Skeletal muscle tissue (tissue), 3 donors: ENCODE measurements at regions not wholly inside any gene's neighbourhood (a gene's known extent, or its start where the extent isn't known, plus 50 kb on each side); places are given as distances from the start of the nearest gene placed in this dataset.

Experiments
- H3K27ac ChIP-seq: one replicate; pipeline ENCODE4 v1.7.0; 2013; ENCODE audit warnings: mild to moderate bottlenecking, low read depth, low read length, inconsistent platforms
- H3K27me3 ChIP-seq, 3 donors: one replicate each; pipeline ENCODE4 v1.7.0; 2013; ENCODE audit warnings: low read length in 3 of 3; ENCODE audit not compliant: control insufficient read depth in 3 of 3, insufficient read depth in 3 of 3
- H3K36me3 ChIP-seq, 3 donors: one replicate each; pipeline ENCODE4 v1.7.0; 2013; ENCODE audit warnings: low read length in 3 of 3; ENCODE audit not compliant: control insufficient read depth in 3 of 3, insufficient read depth in 3 of 3
- H3K4me1 ChIP-seq, 3 donors: one replicate each; pipeline ENCODE4 v1.7.0; 2013; ENCODE audit warnings: low read length in 3 of 3, mild to moderate bottlenecking in 3 of 3; ENCODE audit not compliant: control insufficient read depth in 3 of 3, insufficient read depth in 3 of 3
- H3K4me3 ChIP-seq, 3 donors: one replicate each; pipeline ENCODE4 v1.7.0; 2013; ENCODE audit warnings: low read length in 3 of 3
- H3K9ac ChIP-seq, 3 donors: one replicate each; pipeline ENCODE4 v1.7.0; 2013; ENCODE audit warnings: low read length in 3 of 3, mild to moderate bottlenecking in 3 of 3, moderate library complexity in 2 of 3, low read depth in 1 of 3
- H3K9me3 ChIP-seq, 3 donors: one replicate each; pipeline ENCODE4 v1.7.0; 2013; ENCODE audit warnings: low read length in 3 of 3; ENCODE audit not compliant: control insufficient read depth in 3 of 3
- donor health status: Osteomylitis.

GRCh38 chr11:25862159-25862558, 469.8 kb upstream of the ANO3 start:
- Histone ChIP-seq H3K27ac (no peak overlapping the region), H3K4me3 (no peak overlapping the region), H3K9ac (no peak overlapping the region), H3K9me3 (no peaks in the 10 kb centered on the region), H3K27me3 (no peaks in the 10 kb centered on the region), H3K4me1 (peaks cover 0 to 4% (median 3%) of the 10 kb centered on the region in 3 donors), H3K36me3 (no peaks in the 10 kb centered on the region)

GRCh38 chr11:25863986-25864385, 467.9 kb upstream of the ANO3 start:
- Histone ChIP-seq H3K9ac (no peak overlapping the region), H3K27ac (no peak overlapping the region), H3K36me3 (no peaks in the 10 kb centered on the region), H3K9me3 (no peaks in the 10 kb centered on the region), H3K27me3 (no peaks in the 10 kb centered on the region), H3K4me1 (peaks cover 0 to 4% (median 3%) of the 10 kb centered on the region in 3 donors), H3K4me3 (no peak overlapping the region)

- Histone ChIP-seq H3K4me1 (no peaks in the 10 kb centered on the region), H3K27me3 (no peaks in the 10 kb centered on the region), H3K9ac (no peak overlapping the region), H3K36me3 (no peaks in the 10 kb centered on the region), H3K4me3 (no peak overlapping the region), H3K9me3 (no peaks in the 10 kb centered on the region), H3K27ac (no peak overlapping the region)
These were observed 455.4 kb upstream of the ANO3 start for GRCh38 chr11:25876456-25876965.

GRCh38 chr11:25886036-25886435, 445.9 kb upstream of the ANO3 start:
- H3K9me3 ChIP-seq = no peaks in the 10 kb centered on the region
- H3K36me3 ChIP-seq = no peaks in the 10 kb centered on the region
- H3K27ac ChIP-seq = no peak overlapping the region
- no peaks in the 10 kb centered on the region for H3K27me3 ChIP-seq
- H3K4me1 ChIP-seq = no peaks in the 10 kb centered on the region
- no peak overlapping the region for H3K9ac ChIP-seq
- no peak overlapping the region for H3K4me3 ChIP-seq

GRCh38 chr11:25890626-25891260, 441.2 kb upstream of the ANO3 start:
- no peak overlapping the region for H3K9ac ChIP-seq
- no peaks in the 10 kb centered on the region for H3K36me3 ChIP-seq
- no peaks in the 10 kb centered on the region for H3K27me3 ChIP-seq
- H3K27ac ChIP-seq = no peak overlapping the region
- no peak overlapping the region for H3K4me3 ChIP-seq
- no peaks in the 10 kb centered on the region for H3K4me1 ChIP-seq
- no peaks in the 10 kb centered on the region for H3K9me3 ChIP-seq

GRCh38 chr11:25891960-25892359, 440.0 kb upstream of the ANO3 start:
- no peaks in the 10 kb centered on the region for H3K36me3 ChIP-seq
- H3K9ac ChIP-seq = no peak overlapping the region
- H3K4me3 ChIP-seq = no peak overlapping the region

GRCh38 chr11:25899617-25900160, 432.2 kb upstream of the ANO3 start:
- no peaks in the 10 kb centered on the region for H3K27me3 ChIP-seq
- no peaks in the 10 kb centered on the region for H3K36me3 ChIP-seq
- no peaks in the 10 kb centered on the region for H3K4me1 ChIP-seq
- H3K4me3 ChIP-seq = no peak overlapping the region
- H3K9ac ChIP-seq = no peak overlapping the region
- no peaks in the 10 kb centered on the region for H3K9me3 ChIP-seq
- no peak overlapping the region for H3K27ac ChIP-seq

More at GRCh38 chr11:25891960-25892359, 440.0 kb upstream of the ANO3 start:
- Histone ChIP-seq H3K9me3 (no peaks in the 10 kb centered on the region), H3K27ac (no peak overlapping the region), H3K27me3 (no peaks in the 10 kb centered on the region), H3K4me1 (no peaks in the 10 kb centered on the region)

GRCh38 chr11:25900814-25901213, 431.1 kb upstream of the ANO3 start:
- Histone ChIP-seq H3K9me3 (no peaks in the 10 kb centered on the region), H3K27ac (no peak overlapping the region), H3K9ac (no peak overlapping the region), H3K27me3 (no peaks in the 10 kb centered on the region), H3K4me1 (no peaks in the 10 kb centered on the region), H3K36me3 (no peaks in the 10 kb centered on the region), H3K4me3 (no peak overlapping the region)

- Histone ChIP-seq H3K4me3 (no peak overlapping the region), H3K4me1 (no peaks in the 10 kb centered on the region), H3K27ac (no peak overlapping the region), H3K9ac (no peak overlapping the region), H3K36me3 (no peaks in the 10 kb centered on the region), H3K27me3 (no peaks in the 10 kb centered on the region), H3K9me3 (no peaks in the 10 kb centered on the region)
These were observed 430.5 kb upstream of the ANO3 start for GRCh38 chr11:25901415-25901814.

GRCh38 chr11:25902476-25902875, 429.5 kb upstream of the ANO3 start:
- H3K36me3 ChIP-seq = no peaks in the 10 kb centered on the region
- no peaks in the 10 kb centered on the region for H3K27me3 ChIP-seq
- no peak overlapping the region for H3K4me3 ChIP-seq
- no peak overlapping the region for H3K9ac ChIP-seq
- H3K27ac ChIP-seq = no peak overlapping the region
- no peaks in the 10 kb centered on the region for H3K4me1 ChIP-seq
- H3K9me3 ChIP-seq = no peaks in the 10 kb centered on the region
